PC-9 (cell line): ENCODE measurements at regions not wholly inside any gene's neighbourhood (a gene's known extent, or its start where the extent isn't known, plus 50 kb on each side); places are given as distances from the start of the nearest gene placed in this dataset.

Experiments
- BruUV-seq: library from RNA; stranded (reverse); fragments of 400-500 nt; replicated peaks from 2 replicates; lab custom pipeline; 2021; lab: Mats Ljungman, UMichigan
- CTCF ChIA-PET: fragments of 300-600 bp; sonication (Branson Sonifier 250); formaldehyde crosslinking; loops from one replicate; lab custom pipeline; 2022; ENCODE audit warnings: antibody characterized with exemption; lab: Charles Lee
- POLR2A ChIA-PET: fragments of 300-600 bp; sonication (Branson Sonifier 250); formaldehyde crosslinking; loops from one replicate; lab custom pipeline; 2022; ENCODE audit warnings: antibody characterized with exemption; ENCODE audit not compliant: unreplicated experiment; lab: Charles Lee
- DNase-seq, 2 experiments: peaks; one replicate each; pipeline versions ENCODE4 v3.0.0 to v3.0.0-alpha.2; 2015 to 2022; ENCODE audit warnings: mixed read lengths in 1 of 2
- H2AFZ ChIP-seq: fragments of 200-600 bp; sonication (generic); 2 replicates; pipeline ENCODE4 v1.8.1; 2017; ENCODE audit warnings: antibody characterized with exemption
- H3F3A ChIP-seq: fragments of 200-600 bp; sonication (generic); 2 replicates; pipeline ENCODE4 v1.8.1; 2017; ENCODE audit warnings: antibody characterized with exemption, mild to moderate bottlenecking, low read depth; ENCODE audit not compliant: insufficient read depth
- H3K27ac ChIP-seq: fragments of 200-600 bp; sonication (generic); 2 replicates; pipeline ENCODE4 v1.6.1; 2016; ENCODE audit warnings: mixed run types
- H3K27me3 ChIP-seq: fragments of 200-600 bp; sonication (generic); 2 replicates; pipeline ENCODE4 v1.6.1; 2016; ENCODE audit warnings: low read depth, mixed run types; ENCODE audit not compliant: insufficient read depth
- H3K36me3 ChIP-seq: fragments of 200-600 bp; sonication (generic); 2 replicates; pipeline ENCODE4 v1.6.1; 2016; ENCODE audit warnings: low read depth, mixed run types
- H3K4me1 ChIP-seq: fragments of 200-600 bp; sonication (generic); replicated peaks from 2 replicates; pipeline ENCODE4 v1.6.1; 2016; ENCODE audit warnings: mixed run types; ENCODE audit not compliant: insufficient read depth
- H3K4me2 ChIP-seq: fragments of 200-600 bp; sonication (generic); 2 replicates; pipeline ENCODE4 v1.6.1; 2017; ENCODE audit warnings: mixed run types
- H3K4me3 ChIP-seq: fragments of 200-600 bp; sonication (generic); 2 replicates; pipeline ENCODE4 v1.6.1; 2016; ENCODE audit warnings: mixed run types
- H3K79me2 ChIP-seq: fragments of 200-600 bp; sonication (generic); 2 replicates; pipeline ENCODE4 v1.6.1; 2017; ENCODE audit warnings: low read depth, mixed run types
- H3K9me2 ChIP-seq: fragments of 200-600 bp; sonication (generic); 2 replicates; pipeline ENCODE4 v1.8.1; 2017; ENCODE audit warnings: mild to moderate bottlenecking; ENCODE audit not compliant: insufficient read depth
- H3K9me3 ChIP-seq: fragments of 200-600 bp; sonication (generic); 2 replicates; pipeline ENCODE4 v1.8.1; 2016; ENCODE audit warnings: low read depth; ENCODE audit not compliant: insufficient read depth
- H4K20me1 ChIP-seq: fragments of 200-600 bp; sonication (generic); 2 replicates; pipeline ENCODE4 v1.8.1; 2017; ENCODE audit not compliant: insufficient read depth
- EZH2 ChIP-seq: fragments of 200-600 bp; sonication (generic); IDR thresholded peaks from 2 replicates; pipeline ENCODE4 v1.8.0; 2017; ENCODE audit warnings: antibody characterized with exemption, low read depth
- intact Hi-C: fragments of 100-400 bp; cut with micrococcal nuclease; formaldehyde crosslinking; loops from one replicate; pipeline ENCODE4 v1.10.0; 2022; ENCODE audit not compliant: unreplicated experiment
- TF ChIP-seq, protein P1 (sequence below): fragments of 200-600 bp; sonication (generic); conservative IDR thresholded peaks from 2 replicates; pipeline ENCODE4 v1.6.1; 2017; ENCODE audit warnings: mixed run types, antibody characterized with exemption, mild to moderate bottlenecking, moderate library complexity

DNA sequence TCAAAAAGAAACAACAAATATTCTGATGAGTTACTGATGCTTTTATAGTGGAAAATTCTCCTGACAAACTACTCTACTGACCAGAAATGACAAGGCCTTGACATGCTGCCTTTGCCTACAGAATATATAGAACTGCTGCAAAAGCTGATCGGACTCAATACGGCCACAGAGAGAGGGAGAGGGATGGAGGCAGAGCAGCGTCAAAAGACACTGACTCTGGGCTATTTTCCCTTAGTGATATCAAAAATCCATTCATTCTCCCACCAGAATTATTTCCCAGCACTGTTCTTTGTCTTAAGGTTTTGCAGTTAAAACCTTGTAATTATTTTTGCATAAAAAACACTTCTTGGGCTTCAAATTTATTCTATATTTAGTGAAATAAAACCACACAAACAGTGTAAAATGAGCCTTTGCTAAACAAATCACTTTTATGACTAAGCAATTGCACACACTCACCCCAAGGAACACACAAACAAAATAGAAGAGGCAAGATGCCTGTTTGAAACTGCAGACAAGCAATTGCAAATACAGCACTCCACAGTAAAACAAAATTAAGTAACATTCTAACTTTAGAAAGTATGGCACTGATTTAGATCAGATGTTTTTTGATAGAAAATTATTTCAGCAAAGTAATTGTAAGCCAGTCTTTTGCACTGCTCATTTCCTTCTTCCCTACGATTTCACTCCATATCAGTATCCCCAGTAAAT is 1036.4 kb downstream of the ADGRL2 start:
- no peak overlapping the region for H3K4me3 ChIP-seq
- no peak overlapping the region for H2AFZ ChIP-seq
- no peaks in the 10 kb centered on the region for H3K27me3 ChIP-seq
- H3K79me2 ChIP-seq, result no peaks in the 10 kb centered on the region
- H3K4me2 ChIP-seq, result no peak overlapping the region
- ChIA-PET CTCF (no interaction called here), POLR2A (no interaction called here)
- intact Hi-C loops, result no loop called here
- no peaks in the 10 kb centered on the region for H4K20me1 ChIP-seq
- H3F3A ChIP-seq, result no peaks in the 10 kb centered on the region
- BruUV-seq, result no TSS peak
- peaks cover 4% of the 10 kb centered on the region; the same call in 1 of the 2 replicates for H3K9me3 ChIP-seq
- TF ChIP-seq, protein P1, sequence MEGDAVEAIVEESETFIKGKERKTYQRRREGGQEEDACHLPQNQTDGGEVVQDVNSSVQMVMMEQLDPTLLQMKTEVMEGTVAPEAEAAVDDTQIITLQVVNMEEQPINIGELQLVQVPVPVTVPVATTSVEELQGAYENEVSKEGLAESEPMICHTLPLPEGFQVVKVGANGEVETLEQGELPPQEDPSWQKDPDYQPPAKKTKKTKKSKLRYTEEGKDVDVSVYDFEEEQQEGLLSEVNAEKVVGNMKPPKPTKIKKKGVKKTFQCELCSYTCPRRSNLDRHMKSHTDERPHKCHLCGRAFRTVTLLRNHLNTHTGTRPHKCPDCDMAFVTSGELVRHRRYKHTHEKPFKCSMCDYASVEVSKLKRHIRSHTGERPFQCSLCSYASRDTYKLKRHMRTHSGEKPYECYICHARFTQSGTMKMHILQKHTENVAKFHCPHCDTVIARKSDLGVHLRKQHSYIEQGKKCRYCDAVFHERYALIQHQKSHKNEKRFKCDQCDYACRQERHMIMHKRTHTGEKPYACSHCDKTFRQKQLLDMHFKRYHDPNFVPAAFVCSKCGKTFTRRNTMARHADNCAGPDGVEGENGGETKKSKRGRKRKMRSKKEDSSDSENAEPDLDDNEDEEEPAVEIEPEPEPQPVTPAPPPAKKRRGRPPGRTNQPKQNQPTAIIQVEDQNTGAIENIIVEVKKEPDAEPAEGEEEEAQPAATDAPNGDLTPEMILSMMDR, result no peak
- TF ChIP-seq EZH2, result no peak
- H3K9me2 ChIP-seq, result no peaks in the 10 kb centered on the region
- no peaks in the 10 kb centered on the region for H3K36me3 ChIP-seq
- no peak for DNase-seq
- no peak overlapping the region for H3K27ac ChIP-seq
- H3K4me1 ChIP-seq, result no peaks in the 10 kb centered on the region; the same call in 1 of the 2 replicates

- ChIA-PET CTCF (no interaction called here), POLR2A (no interaction called here)
- TF ChIP-seq, protein P1, result no peak
- TF ChIP-seq EZH2, result no peak
- DNase-seq, result no peak
- no peaks in the 10 kb centered on the region for H3F3A ChIP-seq
- H3K4me2 ChIP-seq, result no peak overlapping the region
- H3K4me3 ChIP-seq, result no peak overlapping the region
- intact Hi-C loops, result no loop called here
- no peaks in the 10 kb centered on the region for H3K9me2 ChIP-seq
- no peaks in the 10 kb centered on the region for H4K20me1 ChIP-seq
- no peaks in the 10 kb centered on the region for H3K27me3 ChIP-seq
- H2AFZ ChIP-seq, result no peak overlapping the region
- no peaks in the 10 kb centered on the region; the same call in 1 of the 2 replicates for H3K4me1 ChIP-seq
- H3K79me2 ChIP-seq, result no peaks in the 10 kb centered on the region
- peaks cover 4% of the 10 kb centered on the region; the same call in 1 of the 2 replicates for H3K9me3 ChIP-seq
- no peaks in the 10 kb centered on the region for H3K36me3 ChIP-seq
- H3K27ac ChIP-seq, result no peak overlapping the region
- no TSS peak for BruUV-seq
These were observed 1035.7 kb downstream of the ADGRL2 start for GRCh38 chr1:82836213-82836972.

- Histone ChIP-seq H3K27ac (no peak overlapping the region), H2AFZ (no peak overlapping the region; the same call in 1 of the 2 replicates), H3K79me2 (no peaks in the 10 kb centered on the region), H3F3A (no peaks in the 10 kb centered on the region), H3K4me1 (no peaks in the 10 kb centered on the region), H3K36me3 (no peaks in the 10 kb centered on the region), H3K9me3 (no peaks in the 10 kb centered on the region), H3K4me3 (no peak overlapping the region), H3K27me3 (no peaks in the 10 kb centered on the region), H4K20me1 (no peaks in the 10 kb centered on the region), H3K9me2 (no peaks in the 10 kb centered on the region), H3K4me2 (no peak overlapping the region)
- DNase-seq, result no peak
- CTCF ChIA-PET, result no interaction called here
- no peak for TF ChIP-seq EZH2
- TF ChIP-seq, protein P1, result no peak
- no TSS peak for BruUV-seq
- POLR2A ChIA-PET, result no interaction called here
- intact Hi-C loops, result no loop called here
These were observed 1030.1 kb downstream of the ADGRL2 start for GRCh38 chr1:82830690-82831380.
